Globus pallidus (tissue), 1 donor: ENCODE measurements at regions not wholly inside any gene's neighbourhood (a gene's known extent, or its start where the extent isn't known, plus 50 kb on each side); places are given as distances from the start of the nearest gene placed in this dataset.
"Not testable (repeated sequence)": the region's sequence is repeated elsewhere in the genome, so short reads cannot be mapped to it uniquely, and the experiment has no call there.

Experiments used
- DNase-seq: peaks from one replicate; pipeline ENCODE4 v3.0.0-alpha.2; 2015; ENCODE audit warnings: low spot score

DNA sequence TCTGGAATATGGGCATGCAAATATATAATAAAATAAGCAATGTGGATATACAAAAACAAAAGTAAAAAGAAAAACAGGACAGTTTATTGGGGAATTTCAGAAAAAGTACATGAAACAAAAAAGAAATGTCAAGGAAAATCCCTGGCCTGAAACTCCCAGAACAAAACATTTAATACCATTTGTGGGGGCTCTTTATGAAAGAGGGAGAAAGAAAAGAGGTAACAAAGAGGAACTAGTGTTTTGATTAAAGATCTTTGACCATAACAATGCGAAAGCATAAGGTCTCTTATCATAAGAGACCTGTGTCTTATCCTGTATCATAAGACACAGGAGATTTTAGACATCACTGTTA, 88.6 kb upstream of the ARID1B start:
- DNase-seq = no peak

- no peak for DNase-seq
These were observed 89.2 kb upstream of the ARID1B start for GRCh38 chr6:156687789-156688619.

GRCh38 chr6:156686995-156687788, 90.0 kb upstream of the ARID1B start:
- DNase-seq = peak; percentile 95

DNA sequence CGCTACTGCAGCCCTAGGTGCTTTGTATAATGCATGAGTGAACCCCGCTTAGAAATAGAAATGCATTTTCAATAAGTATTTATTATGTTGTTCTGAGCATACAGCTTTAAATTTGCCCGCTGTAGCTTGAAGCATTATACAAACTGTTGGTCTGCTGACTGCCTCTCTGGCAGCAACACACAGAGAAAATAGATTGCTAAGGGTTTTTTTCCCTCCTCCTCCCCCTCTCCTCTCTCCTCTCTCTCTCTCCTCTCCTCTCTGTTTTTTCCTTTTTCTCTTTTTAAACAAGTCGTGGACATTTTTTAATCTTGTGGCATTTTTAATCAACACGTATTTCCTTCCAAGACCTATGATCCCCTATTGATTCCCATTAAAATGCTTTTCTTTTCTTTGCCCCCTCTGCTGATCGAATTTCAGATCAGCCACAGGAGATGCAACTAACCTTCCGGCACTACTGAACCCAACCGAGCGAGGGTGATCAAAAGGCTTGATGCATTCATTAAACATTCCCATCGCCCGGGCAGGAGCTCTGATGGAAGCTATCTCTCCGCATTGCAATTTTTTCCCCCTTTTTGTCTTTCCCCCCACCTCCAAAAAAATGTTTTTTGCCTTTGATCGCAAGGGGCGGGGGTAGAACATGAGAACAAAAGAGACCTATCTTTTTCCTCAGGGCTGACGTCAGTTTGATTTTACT, 90.7 kb upstream of the ARID1B start:
- DNase-seq = peak; percentile 82

- no peak for DNase-seq
These were observed 91.4 kb upstream of the ARID1B start for GRCh38 chr6:156685823-156686222.

DNA sequence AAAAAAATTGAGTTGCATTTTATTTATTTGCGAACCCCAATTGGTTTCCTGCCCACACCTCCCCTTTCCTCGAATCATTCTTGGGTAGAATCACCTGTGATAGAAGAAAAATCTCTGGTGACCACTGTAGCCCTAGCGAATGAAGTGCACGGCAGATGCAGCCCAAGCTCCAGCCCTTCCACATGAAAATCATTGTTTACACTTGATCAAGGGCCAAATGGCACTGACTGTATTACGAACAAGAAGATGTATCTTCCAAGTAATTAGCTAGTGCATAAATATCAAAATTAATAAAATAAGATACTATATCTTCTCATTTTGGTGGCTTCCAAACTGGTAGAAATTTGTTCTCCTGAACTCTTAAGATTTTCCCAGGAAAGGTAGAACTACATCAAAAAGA, 93.4 kb upstream of the ARID1B start:
- DNase-seq = no peak

DNA sequence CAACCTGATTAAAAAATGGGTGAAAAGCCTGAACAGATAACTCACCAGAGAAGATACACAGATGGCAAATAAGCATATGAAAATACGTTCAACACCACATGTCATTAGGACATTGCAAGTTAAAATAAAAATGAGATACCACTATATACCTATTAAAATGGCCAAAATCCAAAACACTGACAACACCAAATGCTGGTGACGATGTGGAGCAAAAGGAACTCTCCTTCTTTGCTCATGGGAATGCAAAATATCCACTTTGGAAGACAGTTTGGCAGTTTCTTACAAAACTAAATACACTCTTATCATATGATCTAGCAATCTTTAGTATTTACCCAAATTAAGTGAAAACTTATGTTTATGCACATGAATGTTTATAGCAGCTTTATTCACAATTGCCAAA, 100.5 kb upstream of the ARID1B start:
- no peak for DNase-seq

- DNase-seq = no peak
These were observed 103.0 kb upstream of the ARID1B start for GRCh38 chr6:156674197-156674596.

DNA sequence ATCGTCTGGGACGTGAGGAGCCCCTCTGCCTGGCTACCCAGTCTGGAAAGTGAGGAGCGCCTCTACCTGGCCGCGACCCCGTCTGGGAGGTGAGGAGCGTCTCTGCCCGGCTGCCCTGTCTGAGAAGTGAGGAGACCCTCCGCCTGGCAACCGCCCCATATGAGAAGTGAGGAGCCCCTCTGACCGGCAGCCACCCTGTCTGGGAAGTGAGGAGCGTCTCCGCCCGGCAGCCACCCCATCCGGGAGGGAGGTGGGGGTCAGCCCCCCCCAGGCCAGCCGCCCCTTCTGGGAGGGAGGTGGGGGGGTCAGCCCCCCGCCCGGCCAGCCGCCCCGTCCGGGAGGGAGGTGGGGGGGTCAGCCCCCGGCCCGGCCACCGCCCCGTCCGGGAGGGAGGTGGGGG, 107.1 kb upstream of the ARID1B start:
- not testable (repeated sequence) for DNase-seq

DNA sequence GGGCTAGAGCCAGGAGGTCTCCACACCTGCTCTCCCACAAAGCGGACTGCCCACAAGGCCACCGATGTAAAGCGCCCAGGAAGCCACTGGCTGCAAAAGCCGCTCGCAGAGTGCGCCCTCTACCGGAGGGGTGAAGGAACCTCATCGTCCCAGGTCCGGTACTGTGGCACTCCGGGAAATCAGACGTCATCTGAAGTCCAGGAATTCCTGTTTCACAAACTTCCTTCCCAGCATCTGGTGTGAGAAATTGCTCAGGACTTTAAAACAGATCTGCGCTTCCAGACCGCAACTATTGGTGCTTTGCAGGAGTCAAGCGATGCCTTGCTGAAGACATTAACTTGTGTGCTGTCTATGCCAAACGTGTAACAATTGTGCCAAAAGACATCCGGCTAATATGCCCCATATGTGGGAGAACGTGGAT, 115.1 kb upstream of the ARID1B start:
- no peak for DNase-seq

DNA sequence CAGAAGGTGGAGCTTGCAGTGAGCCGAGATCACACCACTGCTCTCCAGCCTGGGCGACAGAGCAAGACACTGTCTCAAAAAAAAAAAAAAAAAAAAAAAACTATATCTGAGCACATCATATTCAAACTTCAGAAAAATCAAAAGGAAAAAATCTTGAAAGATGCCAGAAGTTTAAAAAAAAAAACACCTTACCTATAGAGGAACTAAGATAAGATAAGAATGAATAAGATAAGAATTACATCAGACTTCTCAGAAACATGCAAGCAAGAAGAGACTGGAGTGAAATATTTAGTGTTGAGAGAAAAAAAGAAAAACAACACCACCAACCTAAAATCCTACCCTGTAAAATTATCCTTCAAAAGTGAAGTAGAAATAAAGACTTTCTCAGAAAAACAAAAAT, 116.8 kb upstream of the ARID1B start:
- no peak for DNase-seq

GRCh38 chr6:156659822-156660198, 117.4 kb upstream of the ARID1B start:
- DNase-seq = no peak

DNA sequence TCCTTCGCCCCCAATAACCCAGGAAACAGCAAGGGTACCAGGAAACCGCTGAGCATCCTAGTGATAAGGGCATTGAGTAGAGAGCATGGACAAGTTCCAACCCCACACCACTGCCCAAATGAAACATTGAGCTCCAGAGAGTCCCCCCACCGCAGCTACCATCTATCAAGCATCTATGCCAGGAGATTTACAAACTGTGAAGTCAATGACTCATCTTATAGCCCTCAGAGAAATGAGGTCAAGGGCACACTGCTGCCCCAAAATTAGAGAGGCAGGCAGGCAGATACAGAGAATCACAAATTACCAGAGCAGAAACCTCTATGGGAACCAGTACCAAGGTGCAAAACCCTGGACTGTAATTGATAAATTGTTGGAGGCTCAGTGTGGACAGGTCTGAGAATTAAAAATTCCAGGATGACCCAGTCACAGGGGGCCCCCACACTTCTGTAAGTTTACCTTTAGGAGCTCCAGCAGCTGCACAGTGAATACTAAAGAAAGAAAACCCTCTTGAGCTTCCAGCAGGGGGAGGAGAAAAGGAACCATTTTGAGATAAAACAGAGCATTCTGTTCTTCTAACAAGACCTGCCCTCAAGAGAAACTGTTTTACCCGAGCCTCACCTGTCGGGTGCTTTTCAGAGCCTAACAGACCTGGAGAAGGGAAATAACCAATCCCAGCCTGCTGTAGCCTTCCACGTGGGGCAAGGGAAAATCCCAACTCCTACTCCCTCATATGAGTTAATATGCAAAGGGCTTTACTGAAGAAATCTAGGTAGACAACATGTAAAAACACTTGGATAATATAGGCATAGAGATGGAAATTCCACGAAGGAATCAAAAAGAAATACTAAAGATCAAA, 118.0 kb upstream of the ARID1B start:
- no peak for DNase-seq

DNA sequence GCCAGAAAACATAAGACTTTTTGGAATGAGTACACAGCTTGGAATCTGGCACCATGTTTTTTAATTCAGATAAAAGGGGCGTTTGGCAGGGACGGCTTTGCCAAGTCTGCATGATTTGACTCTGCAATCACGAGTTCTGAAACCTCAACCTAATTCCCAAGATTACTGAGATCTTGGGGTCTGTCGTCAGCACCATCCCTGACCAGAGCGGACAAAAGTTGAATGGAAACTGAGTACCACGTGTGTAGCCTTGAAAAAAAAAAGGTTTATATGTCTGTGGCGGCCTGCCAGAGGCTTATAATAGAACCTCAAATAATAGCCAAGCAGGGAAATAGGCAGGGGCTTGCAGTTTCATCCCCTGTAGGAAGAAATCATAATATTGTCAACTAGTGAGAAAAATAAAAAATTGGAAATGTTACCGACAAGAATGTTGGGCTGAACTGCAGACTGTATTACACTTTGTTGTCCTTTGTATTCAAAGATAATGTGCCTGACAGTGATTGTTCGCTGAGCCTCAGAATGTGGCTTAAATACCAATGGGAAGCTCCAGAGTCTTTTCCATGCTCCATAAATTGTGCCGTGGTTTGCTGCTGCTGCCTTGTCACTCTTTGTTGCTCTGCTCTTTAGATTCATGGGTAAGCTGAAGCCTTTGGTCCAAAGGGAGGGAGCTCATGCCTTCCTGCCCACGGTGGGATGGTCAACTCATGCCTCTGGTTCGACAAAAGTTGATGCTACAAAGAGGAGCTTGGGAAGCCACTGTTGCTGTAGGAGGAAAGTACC, 118.8 kb upstream of the ARID1B start:
- DNase-seq = peak; percentile 12

DNA sequence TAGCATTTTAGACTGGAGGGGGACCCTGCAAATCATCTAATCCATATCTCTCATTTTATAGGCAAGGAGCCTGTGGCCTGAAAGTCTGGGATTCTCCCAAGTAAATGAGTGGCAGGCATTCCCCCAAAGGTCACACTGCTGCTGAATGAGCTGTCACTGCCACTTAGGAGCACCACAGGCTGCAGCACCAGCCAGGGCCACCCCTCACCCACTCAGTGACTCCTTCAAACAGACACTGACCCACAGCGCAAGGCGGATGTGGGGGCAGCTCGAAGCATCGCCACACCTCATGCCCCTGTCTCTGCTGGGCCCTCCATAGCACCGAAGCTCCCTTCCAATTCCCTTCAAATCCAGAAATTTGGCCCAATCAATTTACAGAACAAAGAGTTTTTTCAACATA, 119.9 kb upstream of the ARID1B start:
- no peak for DNase-seq

- DNase-seq = no peak
These were observed 122.0 kb upstream of the ARID1B start for GRCh38 chr6:156654919-156655918.

GRCh38 chr6:156652231-156652750, 124.9 kb upstream of the ARID1B start:
- DNase-seq = no peak

GRCh38 chr6:156651486-156651885, 125.7 kb upstream of the ARID1B start:
- DNase-seq = no peak

GRCh38 chr6:156650896-156651390, 126.2 kb upstream of the ARID1B start:
- no peak for DNase-seq
